ENCODE measurements at regions not wholly inside any gene's neighbourhood (a gene's known extent, or its start where the extent isn't known, plus 50 kb on each side); places are given as distances from the start of the nearest gene placed in this dataset.
A peak's percentile ranks its signal among the peaks of the same experiment; 100 is the strongest.

DNA sequence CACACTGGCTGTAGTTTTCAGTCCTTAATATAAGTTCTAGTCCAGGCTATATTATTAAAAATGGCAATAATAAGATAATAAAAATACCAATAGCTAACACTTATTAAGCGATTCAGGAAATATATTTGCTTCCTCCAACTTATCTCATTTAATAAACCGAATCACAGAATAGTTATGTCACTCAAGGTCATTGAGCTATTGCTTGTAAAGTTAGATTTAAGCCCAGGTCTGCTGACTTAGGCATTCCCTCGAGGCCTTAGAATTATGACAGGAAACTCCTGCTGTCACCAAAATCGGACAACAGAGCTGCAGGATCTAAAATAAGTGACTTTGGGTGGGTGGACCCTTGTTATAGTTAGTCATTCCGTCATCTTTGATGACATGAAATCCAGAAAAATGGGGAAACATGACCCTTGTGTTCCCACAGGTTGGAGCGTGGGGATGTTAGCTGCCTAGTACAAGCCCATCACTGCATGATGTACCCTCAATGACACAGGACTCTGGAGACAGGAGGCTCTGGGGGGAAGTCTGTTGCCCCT lies 181.3 kb upstream of the PHYHIPL start:
- H3K4me1 ChIP-seq = peaks cover 0 to 27% (median 5%) of the 10 kb centered on the region in 4 donors
- WGBS = 82% methylated on average over 6 of the region's 6 CpGs
- no peaks in the 10 kb centered on the region for H3K27me3 ChIP-seq
- intact Hi-C loops (cut with DNase I) = no loop called here
- H3K36me3 ChIP-seq = no peaks in the 10 kb centered on the region
- no peak overlapping the region for H3K27ac ChIP-seq (replicated peaks in 1 of 4)
- peaks cover 0 to 3% (median under 1%) of the 10 kb centered on the region in 4 donors for H3K9me3 ChIP-seq
- no peak overlapping the region for H3K4me3 ChIP-seq
- DNase-seq (ENCODE audit: extremely low spot score) = no peak
- TF ChIP-seq, protein P1, sequence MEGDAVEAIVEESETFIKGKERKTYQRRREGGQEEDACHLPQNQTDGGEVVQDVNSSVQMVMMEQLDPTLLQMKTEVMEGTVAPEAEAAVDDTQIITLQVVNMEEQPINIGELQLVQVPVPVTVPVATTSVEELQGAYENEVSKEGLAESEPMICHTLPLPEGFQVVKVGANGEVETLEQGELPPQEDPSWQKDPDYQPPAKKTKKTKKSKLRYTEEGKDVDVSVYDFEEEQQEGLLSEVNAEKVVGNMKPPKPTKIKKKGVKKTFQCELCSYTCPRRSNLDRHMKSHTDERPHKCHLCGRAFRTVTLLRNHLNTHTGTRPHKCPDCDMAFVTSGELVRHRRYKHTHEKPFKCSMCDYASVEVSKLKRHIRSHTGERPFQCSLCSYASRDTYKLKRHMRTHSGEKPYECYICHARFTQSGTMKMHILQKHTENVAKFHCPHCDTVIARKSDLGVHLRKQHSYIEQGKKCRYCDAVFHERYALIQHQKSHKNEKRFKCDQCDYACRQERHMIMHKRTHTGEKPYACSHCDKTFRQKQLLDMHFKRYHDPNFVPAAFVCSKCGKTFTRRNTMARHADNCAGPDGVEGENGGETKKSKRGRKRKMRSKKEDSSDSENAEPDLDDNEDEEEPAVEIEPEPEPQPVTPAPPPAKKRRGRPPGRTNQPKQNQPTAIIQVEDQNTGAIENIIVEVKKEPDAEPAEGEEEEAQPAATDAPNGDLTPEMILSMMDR (IDR thresholded peaks at IDR 0.05) = no peak
- no peak for TF ChIP-seq POLR2AphosphoS5 (IDR thresholded peaks at IDR 0.05)
- no peak for TF ChIP-seq POLR2A (IDR thresholded peaks at IDR 0.05; ENCODE audit: low read depth)
- no peak for TF ChIP-seq EP300 (IDR thresholded peaks at IDR 0.05)

DNA sequence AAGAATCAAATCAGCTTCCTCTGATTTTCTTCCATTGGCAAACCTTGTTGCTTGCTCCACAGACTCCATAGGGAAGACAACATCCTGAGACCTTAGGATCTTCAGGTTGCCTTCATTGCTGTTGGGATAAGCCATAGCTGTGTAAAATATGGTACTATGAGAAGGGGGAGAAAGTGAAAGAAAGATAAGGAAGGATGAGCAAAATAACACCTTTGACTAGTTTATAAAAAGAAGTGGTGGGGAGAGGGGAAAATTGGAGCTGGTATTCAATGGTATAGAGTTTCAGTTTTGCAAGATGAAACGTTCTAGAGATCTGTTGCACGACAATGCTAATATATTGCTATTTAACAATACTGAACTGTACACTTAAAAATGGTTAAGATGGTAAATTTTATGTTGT lies 180.4 kb upstream of the PHYHIPL start:
- Histone ChIP-seq H3K4me1 (peaks cover 0 to 27% (median 5%) of the 10 kb centered on the region in 4 donors), H3K4me3 (no peak overlapping the region), H3K27ac (replicated peaks in 1 of 4) (no peak overlapping the region), H3K9me3 (no peaks in the 10 kb centered on the region), H3K27me3 (no peaks in the 10 kb centered on the region), H3K36me3 (no peaks in the 10 kb centered on the region)
- TF ChIP-seq POLR2A (IDR thresholded peaks at IDR 0.05; ENCODE audit: low read depth) = no peak
- TF ChIP-seq EP300 (IDR thresholded peaks at IDR 0.05) = no peak
- no peak for TF ChIP-seq POLR2AphosphoS5 (IDR thresholded peaks at IDR 0.05)
- TF ChIP-seq, protein P1 (IDR thresholded peaks at IDR 0.05) = no peak
- DNase-seq (ENCODE audit: extremely low spot score) = no peak
- intact Hi-C loops (cut with DNase I) = no loop called here
- WGBS = 93% methylated on average over 2 of the region's 2 CpGs

DNA sequence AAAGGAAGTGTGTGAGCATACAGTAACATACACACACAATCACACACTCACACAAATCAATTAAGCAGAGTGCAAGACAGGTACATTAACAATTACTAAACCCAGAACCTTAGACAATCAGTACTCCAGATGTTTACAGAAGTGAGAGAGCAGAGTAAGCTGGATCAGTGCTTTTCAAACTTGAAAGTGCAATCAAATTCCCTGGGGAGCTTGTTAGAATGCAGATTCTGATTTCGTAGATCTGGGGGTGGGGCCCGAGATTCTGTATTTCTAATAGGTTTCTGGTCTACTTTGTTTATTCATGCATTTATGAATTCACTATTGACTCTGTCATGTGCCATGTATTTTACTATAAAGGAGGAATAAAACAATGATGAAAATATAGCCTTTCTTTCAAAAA lies 179.6 kb upstream of the PHYHIPL start:
- WGBS = 84% methylated on average over 2 of the region's 2 CpGs
- no peak for DNase-seq (ENCODE audit: extremely low spot score)
- Histone ChIP-seq H3K4me1 (peaks cover 0 to 27% (median 5%) of the 10 kb centered on the region in 4 donors), H3K36me3 (no peaks in the 10 kb centered on the region), H3K27ac (replicated peaks in 1 of 4) (no peak overlapping the region), H3K27me3 (no peaks in the 10 kb centered on the region), H3K9me3 (no peaks in the 10 kb centered on the region), H3K4me3 (no peak overlapping the region)
- intact Hi-C loops (cut with DNase I) = no loop called here
- TF ChIP-seq, protein P1 (IDR thresholded peaks at IDR 0.05) = no peak
- TF ChIP-seq POLR2A (IDR thresholded peaks at IDR 0.05; ENCODE audit: low read depth) (no peak), POLR2AphosphoS5 (IDR thresholded peaks at IDR 0.05) (no peak), EP300 (IDR thresholded peaks at IDR 0.05) (no peak)

DNA sequence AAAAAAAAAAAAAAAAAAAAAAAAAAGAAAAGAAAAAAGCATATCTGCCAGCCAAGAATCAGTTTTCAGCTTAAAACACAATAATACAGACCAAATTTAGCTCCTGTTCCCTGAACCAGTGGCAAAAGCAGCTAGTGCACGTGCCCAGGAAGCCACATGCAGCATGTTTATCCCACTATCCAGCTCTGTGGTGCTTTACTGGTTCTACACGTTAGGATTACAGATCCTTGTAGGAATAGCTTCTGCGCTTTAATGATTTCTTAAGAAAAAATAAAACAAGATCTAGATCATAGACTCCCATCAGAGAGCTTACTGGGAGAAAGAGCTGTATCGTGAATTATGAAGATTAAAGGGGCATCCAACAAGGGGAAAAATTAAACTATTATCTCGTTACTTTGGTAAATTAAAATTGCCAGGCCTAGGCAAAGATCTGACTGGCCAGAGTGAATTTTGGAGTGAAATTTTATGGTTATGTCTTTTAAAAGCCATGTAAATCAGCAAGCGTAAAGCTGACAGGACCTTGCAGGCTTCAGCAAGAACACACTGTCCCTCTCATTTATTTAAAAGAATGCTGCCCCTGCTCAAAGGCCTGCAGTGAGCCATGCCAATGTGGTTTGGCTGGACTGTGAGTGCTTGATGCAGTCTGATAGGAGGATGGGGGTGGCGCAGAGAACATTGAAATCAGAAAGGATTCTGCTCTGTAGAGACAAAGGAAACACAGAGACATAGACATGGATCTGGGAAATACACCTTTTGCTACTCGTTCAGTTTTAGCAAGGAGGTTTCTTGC lies 177.3 kb upstream of the PHYHIPL start:
- TF ChIP-seq EP300 (IDR thresholded peaks at IDR 0.05) (no peak), POLR2A (IDR thresholded peaks at IDR 0.05; ENCODE audit: low read depth) (no peak), POLR2AphosphoS5 (IDR thresholded peaks at IDR 0.05) (no peak)
- TF ChIP-seq, protein P1 (IDR thresholded peaks at IDR 0.05) = no peak
- 77% methylated on average over 8 of the region's 8 CpGs for WGBS
- intact Hi-C loops (cut with DNase I) = no loop called here

More for the DNA sequence above, 177.3 kb upstream of the PHYHIPL start:
- Histone ChIP-seq H3K27me3 (no peaks in the 10 kb centered on the region), H3K27ac (replicated peaks in 1 of 4) (peak overlapping the region; percentile 25 to 54 (median 32)), H3K4me3 (no peak overlapping the region), H3K4me1 (peaks cover 0 to 27% (median 5%) of the 10 kb centered on the region in 4 donors), H3K9me3 (no peaks in the 10 kb centered on the region), H3K36me3 (no peaks in the 10 kb centered on the region)
- no peak for DNase-seq (ENCODE audit: extremely low spot score)

Measured in esophagus muscularis mucosa (tissue), 4 donors.